ENCODE measurements at regions not wholly inside any gene's neighbourhood (a gene's known extent, or its start where the extent isn't known, plus 50 kb on each side); places are given as distances from the start of the nearest gene placed in this dataset.

DNA sequence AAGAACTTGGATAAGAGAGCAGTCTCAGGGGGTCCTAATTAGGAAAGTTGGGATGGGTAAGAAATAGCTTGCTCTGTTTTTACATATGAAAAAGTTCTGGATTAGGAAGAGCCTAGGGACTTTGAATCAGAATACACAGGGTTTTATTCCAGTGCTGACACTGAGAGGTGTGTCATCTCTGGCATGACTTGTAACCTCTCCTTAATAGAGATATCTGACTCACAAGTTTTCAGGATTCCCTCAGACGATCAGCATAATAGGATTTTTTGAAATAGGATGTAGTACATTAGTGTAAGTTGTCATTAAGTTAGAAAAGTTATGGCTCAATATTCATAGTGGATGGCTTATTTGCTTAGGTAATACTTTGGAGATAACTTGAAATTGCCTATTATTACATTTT, 555.2 kb upstream of the MIR17HG start:
- TF ChIP-seq, protein P1, sequence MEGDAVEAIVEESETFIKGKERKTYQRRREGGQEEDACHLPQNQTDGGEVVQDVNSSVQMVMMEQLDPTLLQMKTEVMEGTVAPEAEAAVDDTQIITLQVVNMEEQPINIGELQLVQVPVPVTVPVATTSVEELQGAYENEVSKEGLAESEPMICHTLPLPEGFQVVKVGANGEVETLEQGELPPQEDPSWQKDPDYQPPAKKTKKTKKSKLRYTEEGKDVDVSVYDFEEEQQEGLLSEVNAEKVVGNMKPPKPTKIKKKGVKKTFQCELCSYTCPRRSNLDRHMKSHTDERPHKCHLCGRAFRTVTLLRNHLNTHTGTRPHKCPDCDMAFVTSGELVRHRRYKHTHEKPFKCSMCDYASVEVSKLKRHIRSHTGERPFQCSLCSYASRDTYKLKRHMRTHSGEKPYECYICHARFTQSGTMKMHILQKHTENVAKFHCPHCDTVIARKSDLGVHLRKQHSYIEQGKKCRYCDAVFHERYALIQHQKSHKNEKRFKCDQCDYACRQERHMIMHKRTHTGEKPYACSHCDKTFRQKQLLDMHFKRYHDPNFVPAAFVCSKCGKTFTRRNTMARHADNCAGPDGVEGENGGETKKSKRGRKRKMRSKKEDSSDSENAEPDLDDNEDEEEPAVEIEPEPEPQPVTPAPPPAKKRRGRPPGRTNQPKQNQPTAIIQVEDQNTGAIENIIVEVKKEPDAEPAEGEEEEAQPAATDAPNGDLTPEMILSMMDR (IDR thresholded peaks at IDR 0.05; ENCODE audit: insufficient read depth, low read length), result no peak
- TF ChIP-seq, protein P2, sequence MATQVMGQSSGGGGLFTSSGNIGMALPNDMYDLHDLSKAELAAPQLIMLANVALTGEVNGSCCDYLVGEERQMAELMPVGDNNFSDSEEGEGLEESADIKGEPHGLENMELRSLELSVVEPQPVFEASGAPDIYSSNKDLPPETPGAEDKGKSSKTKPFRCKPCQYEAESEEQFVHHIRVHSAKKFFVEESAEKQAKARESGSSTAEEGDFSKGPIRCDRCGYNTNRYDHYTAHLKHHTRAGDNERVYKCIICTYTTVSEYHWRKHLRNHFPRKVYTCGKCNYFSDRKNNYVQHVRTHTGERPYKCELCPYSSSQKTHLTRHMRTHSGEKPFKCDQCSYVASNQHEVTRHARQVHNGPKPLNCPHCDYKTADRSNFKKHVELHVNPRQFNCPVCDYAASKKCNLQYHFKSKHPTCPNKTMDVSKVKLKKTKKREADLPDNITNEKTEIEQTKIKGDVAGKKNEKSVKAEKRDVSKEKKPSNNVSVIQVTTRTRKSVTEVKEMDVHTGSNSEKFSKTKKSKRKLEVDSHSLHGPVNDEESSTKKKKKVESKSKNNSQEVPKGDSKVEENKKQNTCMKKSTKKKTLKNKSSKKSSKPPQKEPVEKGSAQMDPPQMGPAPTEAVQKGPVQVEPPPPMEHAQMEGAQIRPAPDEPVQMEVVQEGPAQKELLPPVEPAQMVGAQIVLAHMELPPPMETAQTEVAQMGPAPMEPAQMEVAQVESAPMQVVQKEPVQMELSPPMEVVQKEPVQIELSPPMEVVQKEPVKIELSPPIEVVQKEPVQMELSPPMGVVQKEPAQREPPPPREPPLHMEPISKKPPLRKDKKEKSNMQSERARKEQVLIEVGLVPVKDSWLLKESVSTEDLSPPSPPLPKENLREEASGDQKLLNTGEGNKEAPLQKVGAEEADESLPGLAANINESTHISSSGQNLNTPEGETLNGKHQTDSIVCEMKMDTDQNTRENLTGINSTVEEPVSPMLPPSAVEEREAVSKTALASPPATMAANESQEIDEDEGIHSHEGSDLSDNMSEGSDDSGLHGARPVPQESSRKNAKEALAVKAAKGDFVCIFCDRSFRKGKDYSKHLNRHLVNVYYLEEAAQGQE (IDR thresholded peaks at IDR 0.05; ENCODE audit: insufficient replicate concordance, low read depth), result no peak
- TF ChIP-seq POLR2AphosphoS5 (IDR thresholded peaks at IDR 0.05; ENCODE audit: low read depth) (no peak), GABPA (IDR thresholded peaks at IDR 0.05; ENCODE audit: low read depth) (no peak), SPI1 (IDR thresholded peaks at IDR 0.05; ENCODE audit: borderline replicate concordance, low read depth) (no peak)
